GM12878 (cell line): ENCODE measurements at regions not wholly inside any gene's neighbourhood (a gene's known extent, or its start where the extent isn't known, plus 50 kb on each side); places are given as distances from the start of the nearest gene placed in this dataset.

ENCODE experiments used
- ATAC-seq: fragments of 200-7000 bp; cut with Tn5 transposase; 3 replicates; pipeline ENCODE4 v1.9.1; 2020; ENCODE audit warnings: mild to moderate bottlenecking, moderate library complexity
- BruUV-seq: library from RNA; stranded (reverse); fragments of 400-500 nt; replicated peaks from 2 replicates; lab custom pipeline; 2021; lab: Mats Ljungman, UMichigan
- CTCF ChIA-PET: fragments of 300-600 bp; sonication (Branson Sonifier 250); formaldehyde crosslinking; extraction: SDS; loops from one replicate; lab custom pipeline; 2021; ENCODE audit warnings: inconsistent platforms; lab: Yijun Ruan, JAX
- POLR2A ChIA-PET: fragments of 350-600 bp; formaldehyde crosslinking; extraction: SDS; loops from one replicate; lab custom pipeline; 2021; ENCODE audit warnings: inconsistent platforms; lab: Charles Lee
- RAD21 ChIA-PET: fragments of 300-600 bp; sonication (Branson Sonifier 250); formaldehyde crosslinking; loops from one replicate; lab custom pipeline; 2023; ENCODE audit warnings: antibody characterized with exemption; ENCODE audit not compliant: unreplicated experiment; lab: Charles Lee
- SMC1A ChIA-PET: fragments of 300-600 bp; sonication (Branson Sonifier 250); formaldehyde crosslinking; loops from one replicate; lab custom pipeline; 2023; ENCODE audit not compliant: unreplicated experiment, uncharacterized antibody; lab: Charles Lee
- DNase-seq: peaks from one replicate; pipeline ENCODE4 v3.0.0-alpha.2; 2011; ENCODE audit warnings: low read depth, low spot score
- FAIRE-seq: peaks from 3 replicates; lab custom pipeline; 2011; peaks lifted over from hg19 to GRCh38; lab: Jason Lieb, UNC
- H2AFZ ChIP-seq: 2 replicates; pipeline ENCODE4 v1.6.0; 2011; ENCODE audit warnings: low read depth, low read length, control low read depth; ENCODE audit not compliant: control insufficient read depth
- H3K27ac ChIP-seq: 2 replicates; pipeline ENCODE4 v1.5.1; 2011; ENCODE audit warnings: control low read depth; ENCODE audit not compliant: control insufficient read depth, insufficient read depth
- H3K27me3 ChIP-seq, 2 experiments: replicated peaks in 1 of 2; 2 replicates each; pipeline versions ENCODE4 v1.6.0 to v1.6.1; 2011; ENCODE audit warnings: low read length in 1 of 2; ENCODE audit not compliant: control insufficient read depth in 2 of 2, insufficient read depth in 2 of 2
- H3K36me3 ChIP-seq, 2 experiments: 2 replicates each; pipeline ENCODE4 v1.5.1; 2011; ENCODE audit warnings: low read length in 1 of 2; ENCODE audit not compliant: control insufficient read depth in 2 of 2, insufficient read depth in 2 of 2
- H3K4me1 ChIP-seq: 2 replicates; pipeline ENCODE4 v1.6.1; 2011; ENCODE audit warnings: mild to moderate bottlenecking, low read length, moderate library complexity, mixed read lengths; ENCODE audit not compliant: control insufficient read depth, insufficient read depth
- H3K4me2 ChIP-seq: 2 replicates; pipeline ENCODE4 v1.6.0; 2011; ENCODE audit warnings: control low read depth; ENCODE audit not compliant: control insufficient read depth, insufficient read depth
- H3K4me3 ChIP-seq: fragments of 200-600 bp; sonication (generic); 2 replicates; pipeline ENCODE4 v1.5.1; 2016
- H3K79me2 ChIP-seq: 2 replicates; pipeline ENCODE4 v1.6.0; 2011; ENCODE audit warnings: low read length; ENCODE audit not compliant: control insufficient read depth, insufficient read depth
- H3K9ac ChIP-seq: 2 replicates; pipeline ENCODE4 v1.8.0; 2011; ENCODE audit warnings: low read length, control low read depth, mixed read lengths; ENCODE audit not compliant: control insufficient read depth, insufficient read depth
- H3K9me3 ChIP-seq: replicated peaks from 3 replicates; pipeline ENCODE4 v1.5.1; 2011; ENCODE audit warnings: mild to moderate bottlenecking, low read length; ENCODE audit not compliant: control insufficient read depth, insufficient read depth
- H4K20me1 ChIP-seq: 2 replicates; pipeline ENCODE4 v1.6.0; 2011; ENCODE audit not compliant: control insufficient read depth, insufficient read depth
- ASH2L ChIP-seq: fragments of 300-600, 200-600 bp; sonication (generic); IDR thresholded peaks from 2 replicates; pipeline ENCODE4 v1.6.1; 2017; ENCODE audit warnings: low read depth, mild to moderate bottlenecking, borderline replicate concordance
- DPF2 ChIP-seq: fragments of 450-650 bp; IDR thresholded peaks from 2 replicates; pipeline ENCODE4 v1.6.1; 2017; ENCODE audit warnings: mild to moderate bottlenecking
- EGR1 ChIP-seq, 2 experiments: IDR thresholded peaks; 1 replicate in 1 of 2; 2 replicates in 1 of 2; pipeline ENCODE4 v1.6.1; 2011 to 2012; ENCODE audit warnings: low read depth in 2 of 2, low read length in 2 of 2, borderline replicate concordance in 1 of 2, mild to moderate bottlenecking in 1 of 2, moderate library complexity in 1 of 2
- GABPA ChIP-seq: IDR thresholded peaks from 2 replicates; pipeline ENCODE4 v1.6.1; 2014; ENCODE audit warnings: antibody characterized with exemption, low read depth, mild to moderate bottlenecking, inconsistent platforms
- MEF2B ChIP-seq: fragments of 450-650 bp; IDR thresholded peaks from 2 replicates; pipeline ENCODE4 v1.6.1; 2018; ENCODE audit warnings: mild to moderate bottlenecking, moderate library complexity; ENCODE audit not compliant: partially characterized antibody, poor library complexity, severe bottlenecking
- NFYA ChIP-seq: IDR thresholded peaks from 2 replicates; pipeline ENCODE4 v1.6.1; 2011; ENCODE audit warnings: low read depth, mild to moderate bottlenecking, low read length, improper control_type of control experiment, borderline replicate concordance
- POU2F2 ChIP-seq: IDR thresholded peaks from 3 replicates; pipeline ENCODE4 v1.6.1; 2011; ENCODE audit warnings: low read depth, mild to moderate bottlenecking, low read length, borderline replicate concordance
- RBBP5 ChIP-seq: fragments of 200-600 bp; sonication (generic); conservative IDR thresholded peaks from 2 replicates; pipeline ENCODE4 v1.6.1; 2016
- SIN3A ChIP-seq: IDR thresholded peaks from 2 replicates; pipeline ENCODE4 v1.6.1; 2012; ENCODE audit warnings: low read depth, low read length, improper control_type of control experiment
- SPI1 ChIP-seq: IDR thresholded peaks from 2 replicates; pipeline ENCODE4 v1.6.1; 2011; ENCODE audit warnings: low read depth, mild to moderate bottlenecking, low read length, moderate library complexity, borderline replicate concordance; ENCODE audit not compliant: insufficient read depth
- SRF ChIP-seq, 2 experiments: IDR thresholded peaks; 2 replicates each; pipeline ENCODE4 v1.6.1; 2011; ENCODE audit warnings: low read depth in 2 of 2, low read length in 2 of 2, mild to moderate bottlenecking in 1 of 2, moderate library complexity in 1 of 2
- TCF12 ChIP-seq: IDR thresholded peaks from 2 replicates; pipeline ENCODE4 v1.6.1; 2011; ENCODE audit warnings: low read depth, mild to moderate bottlenecking, low read length
- ZNF207 ChIP-seq: fragments of 450-650 bp; IDR thresholded peaks from 2 replicates; pipeline ENCODE4 v1.6.1; 2014; ENCODE audit warnings: antibody characterized with exemption, mild to moderate bottlenecking, borderline replicate concordance
- WGBS: methylation state at CpG from one replicate; pipeline ENCODE4 v1.1.6; 2016; ENCODE audit warnings: low lambda C conversion rate; ENCODE audit not compliant: insufficient replicate concordance, insufficient coverage; ENCODE audit errors: missing lambda C conversion rate; 5-methylcytosine and 5-hydroxymethylcytosine counted together
- in situ Hi-C: fragments of 300-500 bp; cut with MboI; formaldehyde crosslinking; loops from 9 replicates; pipeline ENCODE4 v1.14.3; 2018; ENCODE audit warnings: mixed read lengths
- intact Hi-C: fragments of 100-400 bp; cut with micrococcal nuclease; formaldehyde crosslinking; loops from one replicate; pipeline ENCODE4 v1.14.2; 2022; ENCODE audit not compliant: unreplicated experiment
- TF ChIP-seq, protein P1 (sequence below): fragments of 450-650 bp; formaldehyde crosslinking; IDR thresholded peaks from 2 replicates; pipeline ENCODE4 v1.5.0; 2022; ENCODE audit warnings: mild to moderate bottlenecking, missing genetic modification characterization

- TF ChIP-seq TCF12 (peak; percentile 79), DPF2 (no peak), SRF (IDR thresholded peaks at IDR 0.05; ENCODE audit: low read depth in 2 of 2, low read length in 2 of 2) (0 out of 4 replicates have a peak, but pooled peaks of 1 of the 2 experiments have one; percentile 17), MEF2B (peak; percentile 82), POU2F2 (peak; percentile 68; the same call in 1 of the 3 replicates), SPI1 (peak; percentile 43; the same call in 1 of the 2 replicates), RBBP5 (no peak), EGR1 (IDR thresholded peaks at IDR 0.05; ENCODE audit: borderline replicate concordance in 1 of 2, low read depth in 2 of 2, low read length in 2 of 2) (peak in 1 of 2 experiments; percentile 61; a peak in 1 of 3 replicates)
Measured at GRCh38 chr14:50037852-50038251, 78.5 kb downstream of the VCPKMT start (continued).

- RAD21 ChIA-PET, result interaction anchor here (0.6 to 7.2 kb wide), 36 partner anchors 9 to 185 kb away, joined by 3 to 110 read pairs (median 4); partner anchors contain the start of gene ARF6
- peak overlapping the region; percentile 1; the same call in 1 of the 2 replicates for H3K4me3 ChIP-seq
- no peaks in the 10 kb centered on the region for H3K27me3 ChIP-seq
- H3K9ac ChIP-seq, result peak overlapping the region; percentile 71
- no peaks in the 10 kb centered on the region for H3K36me3 ChIP-seq
- peak overlapping the region; percentile 70 for H3K4me2 ChIP-seq
- CTCF ChIA-PET, result interaction anchor here (0.8 to 6.0 kb wide), 21 partner anchors 9 to 173 kb away, joined by 3 to 68 read pairs (median 5); no protein-coding TSS in a partner anchor
- H3K4me1 ChIP-seq, result peaks cover 49% of the 10 kb centered on the region
- in situ Hi-C loops (no loop called here), intact Hi-C loops (loop anchor here (1.0 to 2.0 kb wide), 9 partner anchors 23 to 176 kb away; partner anchors contain the start of gene ARF6)
- peak overlapping the region; percentile 9 for H2AFZ ChIP-seq
- FAIRE-seq (peak; percentile 95), ATAC-seq (peak; percentile 87), DNase-seq (peak; percentile 100)
- POLR2A ChIA-PET, result interaction anchor here (0.5 to 5.8 kb wide), 26 partner anchors 10 to 428 kb away, joined by 3 to 62 read pairs (median 6); partner anchors contain the start of genes ARF6 and NEMF
- WGBS, result 0% methylated on average over 4 of the region's 4 CpGs
- SMC1A ChIA-PET, result interaction anchor here (0.7 to 6.0 kb wide), 47 partner anchors 9 to 189 kb away, joined by 3 to 96 read pairs (median 5); partner anchors contain the start of gene ARF6
- H3K79me2 ChIP-seq, result no peaks in the 10 kb centered on the region; the same call in 1 of the 2 replicates
- H4K20me1 ChIP-seq, result no peaks in the 10 kb centered on the region
- BruUV-seq, result no TSS peak
- H3K27ac ChIP-seq, result peak overlapping the region; percentile 96
- H3K9me3 ChIP-seq, result no peaks in the 10 kb centered on the region; the same call in 2 of the 3 replicates
- TF ChIP-seq NFYA, result no peak
- TF ChIP-seq ZNF207, result no peak; the same call in 1 of the 2 replicates
- TF ChIP-seq, protein P1, sequence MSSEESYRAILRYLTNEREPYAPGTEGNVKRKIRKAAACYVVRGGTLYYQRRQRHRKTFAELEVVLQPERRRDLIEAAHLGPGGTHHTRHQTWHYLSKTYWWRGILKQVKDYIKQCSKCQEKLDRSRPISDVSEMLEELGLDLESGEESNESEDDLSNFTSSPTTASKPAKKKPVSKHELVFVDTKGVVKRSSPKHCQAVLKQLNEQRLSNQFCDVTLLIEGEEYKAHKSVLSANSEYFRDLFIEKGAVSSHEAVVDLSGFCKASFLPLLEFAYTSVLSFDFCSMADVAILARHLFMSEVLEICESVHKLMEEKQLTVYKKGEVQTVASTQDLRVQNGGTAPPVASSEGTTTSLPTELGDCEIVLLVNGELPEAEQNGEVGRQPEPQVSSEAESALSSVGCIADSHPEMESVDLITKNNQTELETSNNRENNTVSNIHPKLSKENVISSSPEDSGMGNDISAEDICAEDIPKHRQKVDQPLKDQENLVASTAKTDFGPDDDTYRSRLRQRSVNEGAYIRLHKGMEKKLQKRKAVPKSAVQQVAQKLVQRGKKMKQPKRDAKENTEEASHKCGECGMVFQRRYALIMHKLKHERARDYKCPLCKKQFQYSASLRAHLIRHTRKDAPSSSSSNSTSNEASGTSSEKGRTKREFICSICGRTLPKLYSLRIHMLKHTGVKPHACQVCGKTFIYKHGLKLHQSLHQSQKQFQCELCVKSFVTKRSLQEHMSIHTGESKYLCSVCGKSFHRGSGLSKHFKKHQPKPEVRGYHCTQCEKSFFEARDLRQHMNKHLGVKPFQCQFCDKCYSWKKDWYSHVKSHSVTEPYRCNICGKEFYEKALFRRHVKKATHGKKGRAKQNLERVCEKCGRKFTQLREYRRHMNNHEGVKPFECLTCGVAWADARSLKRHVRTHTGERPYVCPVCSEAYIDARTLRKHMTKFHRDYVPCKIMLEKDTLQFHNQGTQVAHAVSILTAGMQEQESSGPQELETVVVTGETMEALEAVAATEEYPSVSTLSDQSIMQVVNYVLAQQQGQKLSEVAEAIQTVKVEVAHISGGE (CRISPR knock-in tag), result no peak
- peak; percentile 99 for TF ChIP-seq SPI1
- no peak for TF ChIP-seq ASH2L
- TF ChIP-seq GABPA, result peak; percentile 67
- TF ChIP-seq MEF2B, result peak; percentile 95
- 0 out of 2 replicates have a peak, but pooled peaks have one; percentile 15 for TF ChIP-seq SIN3A
Measured at GRCh38 chr14:50038398-50039119, 77.8 kb downstream of the VCPKMT start.
